Activated CD8-positive, alpha-beta memory T cell treated with anti-CD3 and anti-CD28 coated beads for 1 hour (primary cell): ENCODE measurements at regions not wholly inside any gene's neighbourhood (a gene's known extent, or its start where the extent isn't known, plus 50 kb on each side); places are given as distances from the start of the nearest gene placed in this dataset.

Experiments used
- DNase-seq, 2 donors: peaks; one replicate each; pipeline ENCODE4 v3.0.0-alpha.2; 2020; ENCODE audit warnings: low read depth in 1 of 2; ENCODE audit errors: extremely low read depth in 1 of 2

- no peak for DNase-seq
Observed at GRCh38 chr5:167482555-167482954, 808.9 kb upstream of the WWC1 start.

GRCh38 chr5:167485061-167485774, 806.2 kb upstream of the WWC1 start:
- DNase-seq, result no peak

DNA sequence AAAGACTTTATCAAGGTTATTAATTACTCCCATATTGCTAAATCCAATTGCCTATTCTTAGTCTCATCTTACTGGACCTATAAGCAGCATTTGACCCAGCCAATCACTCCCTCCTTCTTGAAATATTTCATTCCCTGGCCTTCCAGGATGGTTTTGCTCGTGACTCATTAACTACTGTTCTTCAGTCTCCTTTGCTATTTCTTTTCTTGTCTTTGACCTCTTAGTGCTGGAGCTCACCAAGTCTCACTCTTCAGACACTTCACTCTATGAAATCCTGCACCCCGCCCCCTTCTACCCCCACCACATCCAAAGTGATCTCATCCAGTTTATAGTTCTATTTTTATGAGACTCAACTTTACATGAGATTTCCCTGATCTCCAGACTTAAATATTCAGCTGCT, 803.1 kb upstream of the WWC1 start:
- DNase-seq, result no peak

DNA sequence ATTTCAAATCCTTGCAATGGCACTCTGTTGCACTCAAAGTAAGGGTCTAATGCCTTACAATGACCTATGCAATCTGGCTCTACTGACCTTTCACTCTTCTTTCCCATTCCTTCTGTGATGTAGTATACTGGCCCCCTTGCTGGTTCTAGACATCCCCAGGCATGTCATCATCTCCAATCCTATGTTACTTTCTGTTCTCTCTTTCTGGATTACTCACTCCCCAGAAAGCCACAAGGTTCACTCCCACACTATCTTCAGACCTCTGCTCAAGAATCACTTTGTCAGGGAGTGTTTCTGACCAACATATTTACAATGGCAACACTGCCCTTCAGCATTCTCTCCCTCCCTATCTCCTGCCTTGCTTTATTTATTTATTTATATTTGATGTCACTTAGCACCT, 802.2 kb upstream of the WWC1 start:
- DNase-seq, result no peak

DNA sequence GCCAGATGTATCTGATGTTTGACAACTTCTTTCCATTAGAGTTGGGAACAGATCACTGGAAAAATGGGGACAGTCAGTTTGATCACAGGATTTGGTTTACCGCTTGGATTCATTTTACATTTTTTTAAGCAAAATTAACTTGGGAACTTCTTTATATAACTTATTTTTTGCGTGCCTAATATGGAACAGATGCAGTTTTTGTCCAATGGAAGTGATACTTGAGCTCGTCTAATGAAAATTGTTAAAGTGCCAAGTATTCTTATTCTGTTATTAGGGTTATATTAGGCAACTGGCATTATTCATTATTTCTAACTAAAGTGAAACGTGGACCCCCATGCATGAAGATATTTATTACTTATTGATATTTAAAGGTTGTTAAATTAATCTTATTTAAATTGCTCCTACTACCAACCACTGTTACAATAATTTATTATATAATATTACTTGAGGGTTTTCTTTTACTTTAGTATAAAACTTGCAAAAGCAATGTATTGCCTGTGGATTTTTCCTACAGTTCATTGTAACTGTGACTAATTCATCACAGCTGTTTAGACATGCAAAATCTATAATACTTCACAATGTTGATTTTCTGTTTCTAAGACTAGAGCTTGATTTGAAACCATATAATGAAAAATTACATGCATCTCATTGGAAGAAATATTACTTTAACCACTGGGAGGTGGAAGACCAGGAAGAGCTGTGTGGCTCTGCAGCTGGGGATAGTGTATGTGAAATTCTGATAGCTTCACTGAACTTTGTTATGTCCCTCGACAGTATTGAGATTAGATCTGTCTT, 787.3 kb upstream of the WWC1 start:
- no peak for DNase-seq

DNA sequence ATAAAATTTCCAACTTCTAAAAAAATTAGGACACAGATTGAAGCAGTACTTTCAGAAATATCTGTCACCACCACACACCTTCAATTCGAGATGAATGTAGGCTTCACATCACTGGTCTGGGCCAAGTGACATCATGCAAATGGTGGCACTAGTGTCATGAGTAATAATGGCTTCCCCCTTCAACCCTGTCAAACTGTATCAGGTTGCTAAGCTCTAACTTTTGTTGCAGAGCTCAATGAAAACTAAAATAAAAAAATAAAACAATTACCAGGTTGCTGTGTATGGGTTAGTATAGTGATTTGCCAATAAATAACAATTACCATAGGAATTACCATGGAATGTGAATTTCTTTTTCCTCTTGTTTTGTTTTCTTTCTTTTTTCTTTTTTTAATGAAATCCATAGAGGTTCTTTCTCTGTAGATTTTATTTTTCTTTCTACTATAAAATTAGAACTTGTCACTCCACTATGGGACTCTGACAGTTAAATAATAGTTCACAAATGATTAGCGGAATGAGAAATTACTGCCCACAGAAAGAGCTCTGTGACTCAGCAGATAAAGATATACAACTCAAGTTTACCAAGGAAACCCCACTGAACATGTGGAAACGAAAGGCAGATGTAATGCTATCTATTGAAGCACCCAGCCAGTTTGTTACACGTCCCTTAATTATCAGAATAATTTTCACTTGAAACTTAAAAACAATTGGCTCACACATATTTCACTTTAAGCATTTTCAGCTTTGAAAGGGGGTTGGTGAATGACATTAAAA, 783.8 kb upstream of the WWC1 start:
- no peak for DNase-seq

DNA sequence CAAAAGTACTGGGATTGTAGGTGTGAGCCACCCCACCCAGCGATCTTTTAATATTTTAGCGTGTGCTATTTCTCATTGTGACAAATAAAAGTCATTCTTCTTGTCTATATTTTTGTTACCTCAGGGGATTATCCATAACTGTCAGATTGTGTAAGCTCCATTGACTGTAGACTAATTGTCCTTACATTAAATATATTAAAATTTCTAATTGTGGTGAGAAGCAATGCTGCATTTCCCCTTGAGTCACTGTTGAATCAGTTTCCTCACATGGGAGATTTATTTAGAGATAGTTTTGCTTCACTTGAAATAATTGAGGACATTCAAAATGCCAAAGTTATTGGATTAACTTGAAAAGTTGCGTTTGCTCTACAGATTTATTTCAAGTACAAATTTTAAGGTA, 782.4 kb upstream of the WWC1 start:
- no peak for DNase-seq

GRCh38 chr5:167511276-167511675, 780.2 kb upstream of the WWC1 start:
- no peak for DNase-seq

GRCh38 chr5:167512111-167512510, 779.3 kb upstream of the WWC1 start:
- no peak for DNase-seq

DNA sequence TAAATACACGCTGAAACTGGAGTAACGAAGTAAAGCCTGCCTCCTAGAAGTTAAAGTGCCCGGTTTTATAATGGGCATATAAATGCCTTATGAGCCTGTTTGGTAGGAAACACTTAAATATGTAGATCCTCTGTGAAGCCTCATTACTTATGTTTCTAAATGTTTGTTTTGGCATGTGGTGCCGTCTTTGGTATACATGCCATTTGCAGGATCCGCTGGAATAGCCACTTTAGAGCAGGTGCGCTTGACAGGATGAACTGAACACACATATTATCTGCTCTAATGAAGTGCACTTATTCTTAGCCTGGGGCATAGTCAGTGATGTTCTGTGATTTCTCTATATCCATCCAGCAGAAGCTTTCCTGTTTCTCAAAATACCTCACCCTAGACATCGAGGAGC, 778.1 kb upstream of the WWC1 start:
- DNase-seq, result no peak

GRCh38 chr5:167514461-167514860, 777.0 kb upstream of the WWC1 start:
- DNase-seq, result no peak

DNA sequence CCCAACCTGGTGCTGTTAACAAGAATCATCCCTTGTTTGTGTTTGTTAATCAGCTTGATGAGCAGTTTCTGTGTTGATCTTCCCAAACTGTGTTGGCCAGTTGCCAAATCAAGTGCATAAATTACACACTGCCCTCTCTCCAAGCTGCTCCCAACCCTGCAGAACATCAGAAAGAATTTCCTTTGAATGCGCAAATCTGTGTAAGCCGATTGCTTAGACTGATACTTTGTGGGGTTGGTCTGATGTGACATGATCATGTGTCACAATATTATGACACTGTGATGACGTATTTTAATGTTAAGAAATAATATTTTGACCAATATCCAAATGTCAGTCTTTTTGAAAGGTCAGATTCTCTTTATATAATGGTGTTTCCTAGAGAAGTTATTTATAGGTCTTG, 766.4 kb upstream of the WWC1 start:
- DNase-seq, result no peak

DNA sequence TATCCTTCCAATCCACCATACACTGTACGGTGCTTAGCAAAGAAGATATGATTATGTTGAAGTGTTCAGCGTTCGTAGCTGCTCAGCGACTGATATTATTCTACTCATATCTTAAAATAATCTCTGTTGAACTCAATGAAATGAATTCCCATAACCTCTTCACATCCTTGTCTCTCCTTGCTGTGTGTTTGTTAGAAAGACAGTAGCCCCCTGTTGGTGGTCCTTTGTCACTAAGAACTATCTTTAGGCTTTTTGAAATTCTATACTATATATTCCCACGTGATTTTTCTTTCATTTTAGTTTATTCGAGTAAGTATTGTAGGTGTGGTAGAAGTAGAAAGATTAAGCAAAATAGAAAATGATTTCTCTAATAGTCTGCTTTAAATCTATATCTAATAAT, 762.8 kb upstream of the WWC1 start:
- no peak for DNase-seq

- DNase-seq, result no peak
Observed at GRCh38 chr5:167530548-167530947, 760.9 kb upstream of the WWC1 start.

GRCh38 chr5:167533814-167534795, 757.3 kb upstream of the WWC1 start:
- no peak for DNase-seq

GRCh38 chr5:167539747-167540146, 751.7 kb upstream of the WWC1 start:
- no peak for DNase-seq

GRCh38 chr5:167546270-167546669, 745.2 kb upstream of the WWC1 start:
- no peak for DNase-seq

GRCh38 chr5:167552356-167552755, 739.1 kb upstream of the WWC1 start:
- DNase-seq, result no peak

- DNase-seq, result no peak
Observed at GRCh38 chr5:167553511-167553910, 737.9 kb upstream of the WWC1 start.

DNA sequence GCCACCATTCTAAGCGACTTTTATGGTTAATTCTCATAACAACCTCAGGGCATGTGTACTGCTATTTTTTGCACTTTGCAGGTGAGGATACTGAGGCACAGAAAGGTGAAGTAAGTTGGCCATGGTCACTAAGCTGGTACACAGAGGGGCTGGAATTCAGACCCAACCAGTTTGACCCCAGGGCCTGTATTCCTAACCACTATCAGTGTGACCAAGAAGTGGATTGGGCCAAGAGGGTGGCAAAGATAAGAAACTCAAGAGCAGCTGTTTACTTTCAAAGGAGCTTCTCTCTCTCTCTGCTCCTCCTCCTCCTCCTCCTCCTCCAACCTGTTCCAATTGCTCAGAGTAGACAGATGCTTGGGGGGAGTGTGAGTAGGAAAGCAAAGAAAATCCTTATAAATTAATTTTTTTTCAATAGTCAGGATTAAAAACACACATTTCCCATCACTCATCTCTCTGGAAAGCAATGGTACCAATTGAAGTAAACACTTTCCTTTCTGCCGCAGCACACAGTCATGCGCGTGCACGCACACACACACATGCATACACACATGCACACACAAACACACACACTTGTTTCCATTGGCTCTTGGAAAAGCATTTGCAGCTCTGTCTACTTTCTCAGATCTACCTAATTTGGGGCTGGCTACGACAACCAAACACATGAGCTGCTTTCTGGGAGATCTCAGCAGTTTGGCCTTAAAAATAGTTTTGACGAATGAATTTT, 736.7 kb upstream of the WWC1 start:
- no peak for DNase-seq
